ENCODE measurements at regions not wholly inside any gene's neighbourhood (a gene's known extent, or its start where the extent isn't known, plus 50 kb on each side); places are given as distances from the start of the nearest gene placed in this dataset.

DNA sequence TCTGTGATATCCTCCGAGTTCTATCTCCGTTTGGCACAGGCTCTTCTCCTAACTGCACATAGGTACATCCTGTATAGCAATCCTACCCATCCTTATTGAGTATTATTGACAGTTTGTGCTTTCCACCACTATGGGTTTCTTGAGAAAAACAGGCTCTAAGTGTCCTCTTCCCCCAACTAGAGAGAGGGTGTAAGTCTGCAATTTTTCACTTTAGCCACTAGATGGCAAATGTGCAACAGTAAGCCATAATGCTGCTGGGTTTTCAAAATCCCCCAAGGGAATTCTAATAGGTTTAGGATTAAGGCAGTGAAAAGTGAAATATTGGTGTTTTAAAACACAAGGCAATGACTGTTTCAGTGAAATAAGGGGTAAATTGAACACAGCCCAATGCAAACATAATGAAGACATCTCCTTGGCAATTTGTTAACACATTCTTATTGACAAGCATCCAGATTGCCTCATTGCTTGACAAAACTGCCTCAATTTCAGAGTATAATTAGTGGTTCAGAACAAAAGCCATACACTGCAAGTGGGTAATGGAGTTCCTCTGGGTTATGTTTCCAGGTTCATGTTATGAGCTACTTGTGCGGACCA, 239.0 kb upstream of the HTR2C start:
- no peaks in the 10 kb centered on the region for H3K4me1 ChIP-seq (ENCODE audit: insufficient read depth, low read length)

DNA sequence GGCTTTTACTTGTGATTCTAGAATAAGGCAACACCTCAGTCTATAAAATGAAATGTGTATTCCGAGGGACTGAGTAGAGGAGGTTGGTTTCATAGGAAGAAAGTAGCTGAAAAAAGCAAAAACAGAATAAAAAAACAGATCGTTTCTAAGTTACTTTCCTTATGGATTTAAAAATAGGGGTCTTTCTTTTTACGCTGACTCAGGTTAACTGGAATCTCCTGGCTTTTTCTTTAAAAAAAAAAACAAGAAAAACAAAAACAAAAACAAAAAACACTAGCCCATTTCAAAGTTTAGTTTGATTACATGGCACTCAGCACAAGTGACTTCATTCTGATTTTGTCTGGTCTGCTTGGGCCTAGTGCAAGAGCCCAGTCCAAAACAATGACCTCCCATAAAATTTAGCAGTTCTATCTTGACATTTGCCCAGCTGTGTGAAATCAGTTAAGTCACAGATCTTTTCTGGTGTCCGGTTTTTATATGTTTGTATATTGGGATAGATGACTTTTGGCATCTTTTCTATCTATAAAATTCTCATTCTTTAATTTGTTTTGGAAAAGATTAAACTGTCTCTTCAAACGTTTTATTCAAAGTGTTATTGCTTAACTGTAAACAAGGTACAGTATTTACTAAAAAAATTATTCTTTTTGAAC, 222.7 kb upstream of the HTR2C start:
- no peak for TF ChIP-seq EZH2 (IDR thresholded peaks at IDR 0.05; ENCODE audit: insufficient read depth, low read length)
- TF ChIP-seq, protein P1, sequence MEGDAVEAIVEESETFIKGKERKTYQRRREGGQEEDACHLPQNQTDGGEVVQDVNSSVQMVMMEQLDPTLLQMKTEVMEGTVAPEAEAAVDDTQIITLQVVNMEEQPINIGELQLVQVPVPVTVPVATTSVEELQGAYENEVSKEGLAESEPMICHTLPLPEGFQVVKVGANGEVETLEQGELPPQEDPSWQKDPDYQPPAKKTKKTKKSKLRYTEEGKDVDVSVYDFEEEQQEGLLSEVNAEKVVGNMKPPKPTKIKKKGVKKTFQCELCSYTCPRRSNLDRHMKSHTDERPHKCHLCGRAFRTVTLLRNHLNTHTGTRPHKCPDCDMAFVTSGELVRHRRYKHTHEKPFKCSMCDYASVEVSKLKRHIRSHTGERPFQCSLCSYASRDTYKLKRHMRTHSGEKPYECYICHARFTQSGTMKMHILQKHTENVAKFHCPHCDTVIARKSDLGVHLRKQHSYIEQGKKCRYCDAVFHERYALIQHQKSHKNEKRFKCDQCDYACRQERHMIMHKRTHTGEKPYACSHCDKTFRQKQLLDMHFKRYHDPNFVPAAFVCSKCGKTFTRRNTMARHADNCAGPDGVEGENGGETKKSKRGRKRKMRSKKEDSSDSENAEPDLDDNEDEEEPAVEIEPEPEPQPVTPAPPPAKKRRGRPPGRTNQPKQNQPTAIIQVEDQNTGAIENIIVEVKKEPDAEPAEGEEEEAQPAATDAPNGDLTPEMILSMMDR (IDR thresholded peaks at IDR 0.05; ENCODE audit: insufficient read depth, low read depth, low read length) = no peak
- Mint-ChIP-seq H3K27me3 (ENCODE audit: low read depth, unreplicated experiment) (no peaks in the 10 kb centered on the region), H3K4me1 (ENCODE audit: low read depth, unreplicated experiment) (no peaks in the 10 kb centered on the region), H3K9me3 (ENCODE audit: unreplicated experiment) (no peaks in the 10 kb centered on the region), H3K27ac (ENCODE audit: unreplicated experiment) (no peak overlapping the region), H3K4me3 (ENCODE audit: unreplicated experiment) (no peak overlapping the region), H3K36me3 (ENCODE audit: low read depth, unreplicated experiment) (no peaks in the 10 kb centered on the region)
- Histone ChIP-seq H3K36me3 (ENCODE audit: insufficient read depth, low read length) (no peaks in the 10 kb centered on the region), H3K4me2 (ENCODE audit: low read length) (no peak overlapping the region), H3K9me3 (ENCODE audit: insufficient read depth, low read depth, low read length) (no peaks in the 10 kb centered on the region), H3K9ac (ENCODE audit: low read length) (no peak overlapping the region), H4K20me1 (ENCODE audit: insufficient read depth, low read length) (no peaks in the 10 kb centered on the region), H3K79me2 (ENCODE audit: insufficient read depth, low read length) (no peaks in the 10 kb centered on the region), H3K27me3 (ENCODE audit: insufficient read depth, low read length) (no peaks in the 10 kb centered on the region), H3K4me1 (ENCODE audit: insufficient read depth, low read length) (no peaks in the 10 kb centered on the region), H3K4me3 (ENCODE audit: insufficient read depth, low read depth, low read length) (no peak overlapping the region), H3K27ac (ENCODE audit: low read depth, low read length) (no peak overlapping the region), H2AFZ (ENCODE audit: low read depth, low read length) (no peak overlapping the region)
- DNase-seq (ENCODE audit: low read depth) (no peak), FAIRE-seq (peak; percentile 88)

More for the DNA sequence above, 239.0 kb upstream of the HTR2C start:
- H3K79me2 ChIP-seq (ENCODE audit: insufficient read depth, low read length) = no peaks in the 10 kb centered on the region
- H3K9me3 Mint-ChIP-seq (ENCODE audit: unreplicated experiment) = no peaks in the 10 kb centered on the region
- H3K36me3 ChIP-seq (ENCODE audit: insufficient read depth, low read length) = no peaks in the 10 kb centered on the region
- H3K4me2 ChIP-seq (ENCODE audit: low read length) = no peak overlapping the region
- no peak overlapping the region for H2AFZ ChIP-seq (ENCODE audit: low read depth, low read length)
- no peak overlapping the region for H3K27ac ChIP-seq (ENCODE audit: low read depth, low read length)
- no peak overlapping the region for H3K9ac ChIP-seq (ENCODE audit: low read length)
- no peak overlapping the region for H3K4me3 Mint-ChIP-seq (ENCODE audit: unreplicated experiment)
- no peaks in the 10 kb centered on the region for H4K20me1 ChIP-seq (ENCODE audit: insufficient read depth, low read length)
- peak; percentile 7 for DNase-seq (ENCODE audit: low read depth)
- H3K27me3 Mint-ChIP-seq (ENCODE audit: low read depth, unreplicated experiment) = no peaks in the 10 kb centered on the region
- peak; percentile 99 for FAIRE-seq
- H3K27ac Mint-ChIP-seq (ENCODE audit: unreplicated experiment) = no peak overlapping the region
- no peaks in the 10 kb centered on the region for H3K4me1 Mint-ChIP-seq (ENCODE audit: low read depth, unreplicated experiment)
- no peaks in the 10 kb centered on the region for H3K9me3 ChIP-seq (ENCODE audit: insufficient read depth, low read depth, low read length)
- no peak for TF ChIP-seq EZH2 (IDR thresholded peaks at IDR 0.05; ENCODE audit: insufficient read depth, low read length)
- TF ChIP-seq, protein P1 (IDR thresholded peaks at IDR 0.05; ENCODE audit: insufficient read depth, low read depth, low read length) = peak; percentile 46
- H3K4me3 ChIP-seq (ENCODE audit: insufficient read depth, low read depth, low read length) = no peak overlapping the region
- H3K27me3 ChIP-seq (ENCODE audit: insufficient read depth, low read length) = no peaks in the 10 kb centered on the region
- H3K36me3 Mint-ChIP-seq (ENCODE audit: low read depth, unreplicated experiment) = no peaks in the 10 kb centered on the region

DNA sequence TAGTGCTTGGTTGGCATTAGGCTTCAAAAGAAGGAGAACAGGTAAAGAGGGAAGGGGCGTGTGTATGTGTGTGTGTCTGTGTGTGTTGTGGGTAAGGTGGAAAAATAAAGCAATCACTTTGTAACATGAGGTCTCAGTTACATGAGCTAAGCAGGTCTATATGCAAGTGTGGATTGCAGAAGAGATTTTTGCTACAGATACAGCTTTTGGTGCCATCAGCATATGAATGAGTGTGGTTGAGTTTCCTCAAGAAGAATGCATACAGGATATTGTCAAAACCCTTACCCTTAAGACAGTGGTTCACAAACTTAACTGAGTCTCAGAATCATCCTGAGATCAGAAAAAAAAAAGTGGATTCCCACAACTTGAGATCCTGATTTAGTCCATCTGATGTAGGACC, 220.5 kb upstream of the HTR2C start:
- Mint-ChIP-seq H3K9me3 (ENCODE audit: unreplicated experiment) (no peaks in the 10 kb centered on the region), H3K4me3 (ENCODE audit: unreplicated experiment) (no peak overlapping the region), H3K4me1 (ENCODE audit: low read depth, unreplicated experiment) (no peaks in the 10 kb centered on the region), H3K27ac (ENCODE audit: unreplicated experiment) (no peak overlapping the region), H3K36me3 (ENCODE audit: low read depth, unreplicated experiment) (no peaks in the 10 kb centered on the region), H3K27me3 (ENCODE audit: low read depth, unreplicated experiment) (no peaks in the 10 kb centered on the region)
- no peaks in the 10 kb centered on the region for H3K9me3 ChIP-seq (ENCODE audit: insufficient read depth, low read depth, low read length)
- H4K20me1 ChIP-seq (ENCODE audit: insufficient read depth, low read length) = no peaks in the 10 kb centered on the region
- no peaks in the 10 kb centered on the region for H3K36me3 ChIP-seq (ENCODE audit: insufficient read depth, low read length)
- no peak overlapping the region for H3K9ac ChIP-seq (ENCODE audit: low read length)
- FAIRE-seq (peak; percentile 89), DNase-seq (ENCODE audit: low read depth) (no peak)
- no peak for TF ChIP-seq EZH2 (IDR thresholded peaks at IDR 0.05; ENCODE audit: insufficient read depth, low read length)
- TF ChIP-seq, protein P1 (IDR thresholded peaks at IDR 0.05; ENCODE audit: insufficient read depth, low read depth, low read length) = no peak
- H3K27ac ChIP-seq (ENCODE audit: low read depth, low read length) = no peak overlapping the region
- H3K4me2 ChIP-seq (ENCODE audit: low read length) = no peak overlapping the region
- no peaks in the 10 kb centered on the region for H3K79me2 ChIP-seq (ENCODE audit: insufficient read depth, low read length)
- H3K4me3 ChIP-seq (ENCODE audit: insufficient read depth, low read depth, low read length) = no peak overlapping the region
- no peaks in the 10 kb centered on the region for H3K27me3 ChIP-seq (ENCODE audit: insufficient read depth, low read length)
- H3K4me1 ChIP-seq (ENCODE audit: insufficient read depth, low read length) = no peaks in the 10 kb centered on the region
- no peak overlapping the region for H2AFZ ChIP-seq (ENCODE audit: low read depth, low read length)

Measured in astrocyte (in vitro differentiated cells and primary cell).